22Rv1 (cell line): ENCODE measurements at regions not wholly inside any gene's neighbourhood (a gene's known extent, or its start where the extent isn't known, plus 50 kb on each side); places are given as distances from the start of the nearest gene placed in this dataset.

Experiments
- ZFX ChIP-seq: fragments of 450-650 bp; IDR thresholded peaks from 2 replicates; pipeline ENCODE4 v1.6.1; 2017; ENCODE audit warnings: antibody characterized with exemption, borderline replicate concordance
- TF ChIP-seq, protein P1 (sequence below): fragments of 450-650 bp; IDR thresholded peaks from 2 replicates; pipeline ENCODE4 v1.5.1; 2017; ENCODE audit warnings: mild to moderate bottlenecking

DNA sequence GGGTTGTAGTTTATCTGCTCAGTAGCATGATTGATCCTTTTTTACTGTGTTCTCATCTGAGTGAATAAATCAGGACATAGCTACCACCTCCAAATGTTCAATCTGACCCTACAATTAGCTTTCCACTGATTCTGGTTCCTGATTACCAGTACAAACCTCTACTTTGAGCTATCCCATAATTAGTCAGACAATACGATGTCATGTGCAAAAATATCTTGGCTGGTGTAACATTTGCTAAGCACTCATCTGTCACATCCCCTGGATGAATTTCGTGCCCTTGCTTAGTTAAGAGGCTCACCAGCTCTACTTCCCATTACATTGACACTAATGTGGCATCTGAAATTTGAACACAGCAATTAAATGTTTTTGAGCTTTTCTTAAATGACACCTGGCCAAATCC, 1101.0 kb upstream of the PCDH7 start:
- TF ChIP-seq, protein P1, sequence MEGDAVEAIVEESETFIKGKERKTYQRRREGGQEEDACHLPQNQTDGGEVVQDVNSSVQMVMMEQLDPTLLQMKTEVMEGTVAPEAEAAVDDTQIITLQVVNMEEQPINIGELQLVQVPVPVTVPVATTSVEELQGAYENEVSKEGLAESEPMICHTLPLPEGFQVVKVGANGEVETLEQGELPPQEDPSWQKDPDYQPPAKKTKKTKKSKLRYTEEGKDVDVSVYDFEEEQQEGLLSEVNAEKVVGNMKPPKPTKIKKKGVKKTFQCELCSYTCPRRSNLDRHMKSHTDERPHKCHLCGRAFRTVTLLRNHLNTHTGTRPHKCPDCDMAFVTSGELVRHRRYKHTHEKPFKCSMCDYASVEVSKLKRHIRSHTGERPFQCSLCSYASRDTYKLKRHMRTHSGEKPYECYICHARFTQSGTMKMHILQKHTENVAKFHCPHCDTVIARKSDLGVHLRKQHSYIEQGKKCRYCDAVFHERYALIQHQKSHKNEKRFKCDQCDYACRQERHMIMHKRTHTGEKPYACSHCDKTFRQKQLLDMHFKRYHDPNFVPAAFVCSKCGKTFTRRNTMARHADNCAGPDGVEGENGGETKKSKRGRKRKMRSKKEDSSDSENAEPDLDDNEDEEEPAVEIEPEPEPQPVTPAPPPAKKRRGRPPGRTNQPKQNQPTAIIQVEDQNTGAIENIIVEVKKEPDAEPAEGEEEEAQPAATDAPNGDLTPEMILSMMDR = no peak
- no peak for TF ChIP-seq ZFX
